H9 (cell line): ENCODE measurements at regions not wholly inside any gene's neighbourhood (a gene's known extent, or its start where the extent isn't known, plus 50 kb on each side); places are given as distances from the start of the nearest gene placed in this dataset.

Source experiments
- DNase-seq: peaks from one replicate; pipeline ENCODE4 v3.0.0-alpha.2; 2017
- H2AFZ ChIP-seq: one replicate; pipeline ENCODE4 v1.6.1; 2013; ENCODE audit warnings: mild to moderate bottlenecking, low read length, control low read depth, moderate library complexity
- H2AK5ac ChIP-seq: 2 replicates; pipeline ENCODE4 v1.6.1; 2013; ENCODE audit warnings: low read length, control low read depth, mixed read lengths; ENCODE audit not compliant: insufficient read length
- H2BK120ac ChIP-seq: one replicate; pipeline ENCODE4 v1.6.1; 2013; ENCODE audit warnings: low read depth, mild to moderate bottlenecking, low read length, control low read depth, inconsistent platforms; ENCODE audit not compliant: poor library complexity, severe bottlenecking
- H2BK12ac ChIP-seq: 2 replicates; pipeline ENCODE4 v1.6.1; 2013; ENCODE audit warnings: low read length, control low read depth, mixed read lengths, low read depth; ENCODE audit not compliant: insufficient read length
- H2BK15ac ChIP-seq: 2 replicates; pipeline ENCODE4 v1.6.1; 2013; ENCODE audit warnings: low read depth, low read length, control low read depth
- H2BK20ac ChIP-seq: one replicate; pipeline ENCODE4 v1.6.1; 2013; ENCODE audit warnings: low read depth, mild to moderate bottlenecking, low read length, control low read depth, inconsistent platforms; ENCODE audit not compliant: poor library complexity, severe bottlenecking
- H2BK5ac ChIP-seq: 2 replicates; pipeline ENCODE4 v1.6.1; 2013; ENCODE audit warnings: low read length, control low read depth, mixed read lengths; ENCODE audit not compliant: insufficient read length
- H3K14ac ChIP-seq: 2 replicates; pipeline ENCODE4 v1.6.1; 2013; ENCODE audit warnings: low read length, control low read depth; ENCODE audit not compliant: insufficient read depth
- H3K18ac ChIP-seq: 2 replicates; pipeline ENCODE4 v1.6.1; 2013; ENCODE audit warnings: low read depth, mild to moderate bottlenecking, mixed read lengths, low read length, control low read depth; ENCODE audit not compliant: insufficient read length
- H3K23ac ChIP-seq: 2 replicates; pipeline ENCODE4 v1.6.1; 2013; ENCODE audit warnings: low read length, control low read depth, mixed read lengths, low read depth; ENCODE audit not compliant: insufficient read length
- H3K23me2 ChIP-seq: 2 replicates; pipeline ENCODE4 v1.6.1; 2013; ENCODE audit warnings: low read depth, mild to moderate bottlenecking, mixed read lengths, low read length, control low read depth; ENCODE audit not compliant: insufficient read length, poor library complexity, severe bottlenecking
- H3K27ac ChIP-seq: 2 replicates; pipeline ENCODE4 v1.5.1; 2013; ENCODE audit warnings: low read length, control low read depth, mixed read lengths, low read depth; ENCODE audit not compliant: insufficient read length
- H3K27me3 ChIP-seq: 2 replicates; pipeline ENCODE4 v1.6.1; 2013; ENCODE audit warnings: low read length, control low read depth, inconsistent platforms; ENCODE audit not compliant: insufficient read depth
- H3K4ac ChIP-seq: 2 replicates; pipeline ENCODE4 v1.6.1; 2013; ENCODE audit warnings: low read depth, mild to moderate bottlenecking, control low read depth, inconsistent platforms, low read length, moderate library complexity
- H3K4me1 ChIP-seq: 2 replicates; pipeline ENCODE4 v1.6.1; 2013; ENCODE audit warnings: low read length, control low read depth, inconsistent platforms; ENCODE audit not compliant: insufficient read depth
- H3K4me2 ChIP-seq: 2 replicates; pipeline ENCODE4 v1.6.1; 2013; ENCODE audit warnings: low read length, control low read depth, mixed read lengths; ENCODE audit not compliant: insufficient read length, insufficient read depth
- H3K56ac ChIP-seq: 2 replicates; pipeline ENCODE4 v1.6.1; 2013; ENCODE audit warnings: low read depth, mild to moderate bottlenecking, mixed read lengths, low read length, control low read depth; ENCODE audit not compliant: insufficient read length
- H3K79me1 ChIP-seq: 2 replicates; pipeline ENCODE4 v1.6.1; 2013; ENCODE audit warnings: low read depth, mild to moderate bottlenecking, moderate library complexity, low read length, control low read depth, inconsistent platforms; ENCODE audit not compliant: insufficient read depth, poor library complexity, severe bottlenecking
- H3K79me2 ChIP-seq: 2 replicates; pipeline ENCODE4 v1.6.1; 2013; ENCODE audit warnings: low read length, control low read depth, inconsistent platforms; ENCODE audit not compliant: insufficient read depth
- H3K9ac ChIP-seq: 2 replicates; pipeline ENCODE4 v1.6.1; 2013; ENCODE audit warnings: low read length, control low read depth, mixed read lengths; ENCODE audit not compliant: insufficient read length; ENCODE audit errors: extremely low read depth
- H3K9me3 ChIP-seq: one replicate; pipeline ENCODE4 v1.6.1; 2013; ENCODE audit warnings: low read depth, low read length, inconsistent platforms; ENCODE audit not compliant: control insufficient read depth
- H3T11ph ChIP-seq: one replicate; pipeline ENCODE4 v1.6.1; 2013; ENCODE audit warnings: mild to moderate bottlenecking, low read length, control low read depth, inconsistent platforms
- H4K20me1 ChIP-seq: one replicate; pipeline ENCODE4 v1.6.1; 2013; ENCODE audit not compliant: control insufficient read depth, insufficient read length, insufficient read depth
- H4K5ac ChIP-seq: 2 replicates; pipeline ENCODE4 v1.6.1; 2013; ENCODE audit warnings: low read depth, mild to moderate bottlenecking, mixed read lengths, low read length, control low read depth; ENCODE audit not compliant: insufficient read length
- H4K8ac ChIP-seq: replicated peaks from 2 replicates; pipeline ENCODE4 v1.6.1; 2013; ENCODE audit warnings: low read length, control low read depth, mixed read lengths, low read depth; ENCODE audit not compliant: insufficient read length
- H4K91ac ChIP-seq: 2 replicates; pipeline ENCODE4 v1.6.1; 2013; ENCODE audit warnings: low read depth, mild to moderate bottlenecking, moderate library complexity, mixed read lengths, low read length, control low read depth; ENCODE audit not compliant: insufficient read length
- H3K27ac Mint-ChIP-seq, 3 experiments: 2 replicates in 2 of 3; 3 replicates in 1 of 3; pipeline ENCODE4 v1.8.0; 2020 to 2021; ENCODE audit warnings: mixed read lengths in 3 of 3, mild to moderate bottlenecking in 1 of 3, moderate library complexity in 1 of 3
- H3K27me3 Mint-ChIP-seq: 2 replicates; pipeline ENCODE4 v1.8.0; 2021; ENCODE audit warnings: low read depth, mild to moderate bottlenecking, moderate library complexity, mixed read lengths
- H3K36me3 Mint-ChIP-seq, 3 experiments: 2 replicates in 2 of 3; 3 replicates in 1 of 3; pipeline ENCODE4 v1.8.0; 2020 to 2021; ENCODE audit warnings: low read depth in 3 of 3, mixed read lengths in 3 of 3; ENCODE audit not compliant: insufficient read depth in 1 of 3
- H3K4me1 Mint-ChIP-seq, 2 experiments: 2 replicates each; pipeline ENCODE4 v1.8.0; 2020; ENCODE audit warnings: mixed read lengths in 2 of 2
- H3K4me3 Mint-ChIP-seq, 2 experiments: 2 replicates in 1 of 2; 3 replicates in 1 of 2; pipeline ENCODE4 v1.8.0; 2020 to 2021; ENCODE audit warnings: mild to moderate bottlenecking in 2 of 2, mixed read lengths in 2 of 2, moderate library complexity in 1 of 2
- H3K9me3 Mint-ChIP-seq, 2 experiments: 2 replicates in 1 of 2; 3 replicates in 1 of 2; pipeline ENCODE4 v1.8.0; 2020; ENCODE audit warnings: mild to moderate bottlenecking in 2 of 2, mixed read lengths in 2 of 2, moderate library complexity in 1 of 2
- CTCF ChIP-seq: fragments of 200-600 bp; sonication (generic); conservative IDR thresholded peaks from 3 replicates; pipeline ENCODE4 v1.8.0; 2021; ENCODE audit warnings: antibody characterized with exemption, mild to moderate bottlenecking
- WGBS: extraction: QIAGEN DNeasy Blood & Tissue Kit; methylation state at CpG from one replicate; pipeline ENCODE4 v1.1.7; 2013; ENCODE audit warnings: missing lambda C conversion rate, low lambda C conversion rate, mixed read lengths; ENCODE audit not compliant: insufficient read length; ENCODE audit errors: extremely low coverage; 5-methylcytosine and 5-hydroxymethylcytosine counted together

DNA sequence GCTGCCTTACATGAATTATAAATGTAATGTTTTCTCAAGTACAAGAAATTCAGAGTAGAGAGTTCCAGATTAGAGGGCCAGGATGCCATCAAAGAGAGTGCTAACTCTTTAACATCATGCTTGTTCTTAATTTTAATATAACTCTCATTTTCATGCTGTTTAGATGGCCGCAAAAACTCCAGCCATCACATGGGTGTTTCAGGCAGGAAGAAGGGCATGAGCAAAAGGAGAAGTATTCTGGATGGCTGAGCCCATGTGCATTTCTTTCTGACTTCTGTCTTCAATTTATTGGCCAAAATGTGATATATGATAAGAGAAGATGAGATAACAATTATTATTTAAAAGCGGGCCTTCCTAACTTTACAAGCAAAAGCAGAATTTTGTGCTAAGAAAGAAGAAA is 1328.6 kb downstream of the MRPL39 start:
- Histone ChIP-seq H3K23me2 (no peaks in the 10 kb centered on the region), H3K56ac (no peak overlapping the region), H4K5ac (no peak overlapping the region), H3K4me1 (no peaks in the 10 kb centered on the region), H3K4ac (no peak overlapping the region), H2BK5ac (no peak overlapping the region), H3K9me3 (no peaks in the 10 kb centered on the region), H2BK120ac (no peak overlapping the region), H3K14ac (no peak overlapping the region), H2AK5ac (no peak overlapping the region), H3K27me3 (no peaks in the 10 kb centered on the region), H2BK15ac (no peak overlapping the region), H2BK20ac (no peak overlapping the region), H4K20me1 (no peaks in the 10 kb centered on the region), H3K18ac (no peak overlapping the region), H3K79me2 (no peaks in the 10 kb centered on the region), H3K79me1 (no peaks in the 10 kb centered on the region), H4K8ac (no peak overlapping the region), H2BK12ac (no peak overlapping the region), H3K27ac (no peak overlapping the region), H2AFZ (no peak overlapping the region), H4K91ac (no peak overlapping the region), H3T11ph (no peak overlapping the region), H3K9ac (no peak overlapping the region), H3K23ac (no peak overlapping the region), H3K4me2 (no peak overlapping the region)
- H3K9me3 Mint-ChIP-seq, result peaks cover 37 to 55% of the 10 kb centered on the region in 2 experiments
- H3K27me3 Mint-ChIP-seq, result peaks cover 1% of the 10 kb centered on the region; the same call in 1 of the 2 replicates
- H3K36me3 Mint-ChIP-seq, result peaks cover 0 to 13% (median 0%) of the 10 kb centered on the region in 3 experiments; a peak in 1 of 7 replicates
- no peaks in the 10 kb centered on the region for H3K4me1 Mint-ChIP-seq
- no CpG with 5 or more reads among the region's 2 CpGs for WGBS
- TF ChIP-seq CTCF, result no peak
- no peak overlapping the region for H3K27ac Mint-ChIP-seq
- H3K4me3 Mint-ChIP-seq, result no peak overlapping the region
- no peak for DNase-seq
